OCI-LY7 (cell line): ENCODE measurements at regions not wholly inside any gene's neighbourhood (a gene's known extent, or its start where the extent isn't known, plus 50 kb on each side); places are given as distances from the start of the nearest gene placed in this dataset.

Source experiments
- BruUV-seq: library from RNA; stranded (reverse); fragments of 400-500 nt; replicated peaks from 2 replicates; lab custom pipeline; 2021; lab: Mats Ljungman, UMichigan
- CTCF ChIA-PET: fragments of 300-600 bp; sonication (Branson Sonifier 250); formaldehyde crosslinking; loops from one replicate; lab custom pipeline; 2022; ENCODE audit warnings: antibody characterized with exemption; ENCODE audit not compliant: unreplicated experiment; lab: Charles Lee
- POLR2A ChIA-PET: fragments of 300-600 bp; sonication (Branson Sonifier 250); formaldehyde crosslinking; loops from one replicate; lab custom pipeline; 2022; ENCODE audit warnings: antibody characterized with exemption; lab: Charles Lee
- DNase-seq: peaks from one replicate; pipeline ENCODE4 v3.0.0-alpha.2; 2015; ENCODE audit warnings: low spot score
- H2AFZ ChIP-seq: fragments of 200-600 bp; sonication (generic), shearing (Covaris generic); 2 replicates; pipeline ENCODE4 v1.6.1; 2014; ENCODE audit warnings: mild to moderate bottlenecking, antibody characterized with exemption, low read length, moderate library complexity
- H3K27ac ChIP-seq: fragments of 200-600 bp; sonication (generic); 2 replicates; pipeline ENCODE4 v1.5.1; 2014; ENCODE audit warnings: mixed run types, low read depth, mild to moderate bottlenecking, moderate library complexity, low read length, inconsistent platforms; ENCODE audit not compliant: poor library complexity, severe bottlenecking
- H3K36me3 ChIP-seq: fragments of 200-600 bp; sonication (generic); 2 replicates; pipeline ENCODE4 v1.6.1; 2014; ENCODE audit warnings: mild to moderate bottlenecking, antibody characterized with exemption, low read length, moderate library complexity, mixed read lengths; ENCODE audit not compliant: insufficient read depth
- H3K4me1 ChIP-seq: fragments of 200-600 bp; sonication (generic); 2 replicates; pipeline ENCODE4 v1.5.1; 2014; ENCODE audit warnings: mild to moderate bottlenecking, low read length; ENCODE audit not compliant: insufficient read depth, poor library complexity, severe bottlenecking
- H3K4me2 ChIP-seq: fragments of 200-600 bp; sonication (generic); 2 replicates; pipeline ENCODE4 v1.6.1; 2014; ENCODE audit warnings: mild to moderate bottlenecking, low read length
- H3K4me3 ChIP-seq: fragments of 200-600 bp; sonication (generic); 2 replicates; pipeline ENCODE4 v1.5.1; 2014; ENCODE audit warnings: mild to moderate bottlenecking, low read depth, low read length; ENCODE audit not compliant: poor library complexity, severe bottlenecking
- H3K79me2 ChIP-seq: fragments of 200-600 bp; sonication (generic); 2 replicates; pipeline ENCODE4 v1.6.1; 2016; ENCODE audit warnings: low read depth, mild to moderate bottlenecking, low read length, moderate library complexity, mixed read lengths; ENCODE audit not compliant: insufficient read depth
- H3K9me2 ChIP-seq: fragments of 200-600 bp; sonication (generic); 2 replicates; pipeline ENCODE4 v1.6.1; 2016; ENCODE audit warnings: mild to moderate bottlenecking, low read length, mixed read lengths; ENCODE audit not compliant: insufficient read depth
- H3K9me3 ChIP-seq: fragments of 200-600 bp; sonication (generic); 2 replicates; pipeline ENCODE4 v1.6.1; 2014; ENCODE audit warnings: mild to moderate bottlenecking, mixed run types, low read length, mixed read lengths
- H4K20me1 ChIP-seq: fragments of 200-600 bp; sonication (generic); 2 replicates; pipeline ENCODE4 v1.6.1; 2014; ENCODE audit warnings: mild to moderate bottlenecking, antibody characterized with exemption, low read length, moderate library complexity, mixed read lengths; ENCODE audit not compliant: insufficient read depth
- EZH2phosphoT487 ChIP-seq: fragments of 200-600 bp; sonication (generic); IDR thresholded peaks from 2 replicates; pipeline ENCODE4 v1.6.1; 2018; ENCODE audit warnings: low read depth, borderline replicate concordance, mild to moderate bottlenecking, mixed run types, antibody characterized with exemption, low read length, moderate library complexity, mixed read lengths
- intact Hi-C: fragments of 100-400 bp; cut with micrococcal nuclease; formaldehyde crosslinking; loops from one replicate; pipeline ENCODE4 v1.10.0; 2022; ENCODE audit not compliant: unreplicated experiment
- TF ChIP-seq, protein P1 (sequence below): fragments of 200-600 bp; sonication (generic); conservative IDR thresholded peaks from 2 replicates; pipeline ENCODE4 v1.5.1; 2014; ENCODE audit warnings: mild to moderate bottlenecking, antibody characterized with exemption, low read length, moderate library complexity, mixed read lengths

DNA sequence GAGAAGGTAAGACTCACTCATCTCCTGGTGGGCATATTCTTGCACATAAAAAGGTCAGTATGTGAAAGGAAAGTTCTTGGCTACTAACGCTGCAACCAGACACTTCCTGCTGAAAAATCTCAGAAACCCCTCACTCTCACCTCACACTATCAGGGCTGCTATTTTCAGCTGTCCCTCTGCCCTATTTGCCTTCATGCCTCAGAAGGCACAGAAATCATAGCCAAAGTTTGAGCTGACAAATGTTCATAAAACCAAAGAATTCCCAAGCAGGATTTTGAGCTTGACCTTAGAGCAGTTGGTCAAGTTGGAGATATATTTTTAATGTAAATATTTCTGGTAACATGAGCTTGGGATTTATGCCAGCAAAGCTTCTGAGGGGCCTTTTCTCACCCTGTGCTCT, 806.2 kb downstream of the MAFB start:
- Histone ChIP-seq H4K20me1 (no peaks in the 10 kb centered on the region), H3K9me3 (no peaks in the 10 kb centered on the region), H3K27ac (no peak overlapping the region), H3K36me3 (no peaks in the 10 kb centered on the region), H3K9me2 (no peaks in the 10 kb centered on the region), H2AFZ (no peak overlapping the region), H3K4me1 (no peaks in the 10 kb centered on the region), H3K79me2 (no peaks in the 10 kb centered on the region), H3K4me2 (no peak overlapping the region), H3K4me3 (no peak overlapping the region)
- CTCF ChIA-PET, result no interaction called here
- intact Hi-C loops, result loop anchor here (10.0 kb wide), 1 partner anchor 1082 kb away; no protein-coding TSS in a partner anchor
- no peak for TF ChIP-seq EZH2phosphoT487
- TF ChIP-seq, protein P1, sequence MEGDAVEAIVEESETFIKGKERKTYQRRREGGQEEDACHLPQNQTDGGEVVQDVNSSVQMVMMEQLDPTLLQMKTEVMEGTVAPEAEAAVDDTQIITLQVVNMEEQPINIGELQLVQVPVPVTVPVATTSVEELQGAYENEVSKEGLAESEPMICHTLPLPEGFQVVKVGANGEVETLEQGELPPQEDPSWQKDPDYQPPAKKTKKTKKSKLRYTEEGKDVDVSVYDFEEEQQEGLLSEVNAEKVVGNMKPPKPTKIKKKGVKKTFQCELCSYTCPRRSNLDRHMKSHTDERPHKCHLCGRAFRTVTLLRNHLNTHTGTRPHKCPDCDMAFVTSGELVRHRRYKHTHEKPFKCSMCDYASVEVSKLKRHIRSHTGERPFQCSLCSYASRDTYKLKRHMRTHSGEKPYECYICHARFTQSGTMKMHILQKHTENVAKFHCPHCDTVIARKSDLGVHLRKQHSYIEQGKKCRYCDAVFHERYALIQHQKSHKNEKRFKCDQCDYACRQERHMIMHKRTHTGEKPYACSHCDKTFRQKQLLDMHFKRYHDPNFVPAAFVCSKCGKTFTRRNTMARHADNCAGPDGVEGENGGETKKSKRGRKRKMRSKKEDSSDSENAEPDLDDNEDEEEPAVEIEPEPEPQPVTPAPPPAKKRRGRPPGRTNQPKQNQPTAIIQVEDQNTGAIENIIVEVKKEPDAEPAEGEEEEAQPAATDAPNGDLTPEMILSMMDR, result no peak
- POLR2A ChIA-PET, result no interaction called here
- no TSS peak for BruUV-seq
- DNase-seq, result no peak

DNA sequence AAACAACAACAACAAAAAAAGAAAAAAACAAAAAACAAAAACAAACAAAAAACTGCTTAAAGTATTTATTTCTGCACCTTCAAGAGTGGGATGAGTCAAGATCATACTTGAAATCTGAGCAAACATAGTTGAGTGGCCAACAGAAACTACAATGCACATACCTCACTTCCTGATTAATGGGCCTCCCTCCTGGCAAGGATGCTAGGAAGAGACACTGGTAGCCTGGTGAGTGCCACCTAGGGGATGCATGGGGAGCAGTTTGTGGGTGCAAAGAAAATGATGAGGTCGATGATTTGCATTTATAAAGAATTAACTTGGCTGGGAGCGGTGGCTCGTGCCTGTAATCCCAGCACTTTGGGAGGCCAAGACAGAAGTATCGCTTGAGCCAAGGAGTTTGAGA, 808.1 kb downstream of the MAFB start:
- Histone ChIP-seq H3K27ac (no peak overlapping the region), H3K4me1 (no peaks in the 10 kb centered on the region), H3K9me2 (no peaks in the 10 kb centered on the region), H3K36me3 (no peaks in the 10 kb centered on the region), H2AFZ (no peak overlapping the region), H3K79me2 (no peaks in the 10 kb centered on the region), H4K20me1 (no peaks in the 10 kb centered on the region), H3K4me2 (no peak overlapping the region), H3K4me3 (no peak overlapping the region), H3K9me3 (no peaks in the 10 kb centered on the region)
- CTCF ChIA-PET, result no interaction called here
- TF ChIP-seq, protein P1, result peak; percentile 43; the same call in 1 of the 2 replicates
- TF ChIP-seq EZH2phosphoT487, result no peak
- no TSS peak for BruUV-seq
- intact Hi-C loops, result loop anchor here (10.0 kb wide), 1 partner anchor 1084 kb away; no protein-coding TSS in a partner anchor
- no peak for DNase-seq
- POLR2A ChIA-PET, result no interaction called here

DNA sequence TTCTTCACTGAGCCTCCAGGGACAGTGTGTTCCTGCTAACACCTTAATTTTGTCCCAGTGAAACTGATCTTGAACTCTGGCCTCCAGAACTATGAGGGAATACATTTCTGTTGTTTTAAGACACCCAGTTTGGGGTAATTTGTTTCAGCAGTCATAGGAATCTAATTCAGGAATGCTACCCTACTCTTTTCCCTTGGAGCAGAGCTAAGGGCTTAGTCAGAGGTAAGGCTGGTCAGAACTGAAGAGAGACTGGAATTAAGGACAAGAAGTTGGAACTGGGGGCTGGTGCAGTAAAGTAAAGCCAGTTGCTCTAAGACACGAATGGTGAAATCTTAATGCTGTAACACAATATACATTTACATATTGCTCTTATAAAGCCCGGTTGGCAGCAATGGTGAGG, 809.7 kb downstream of the MAFB start:
- Histone ChIP-seq H3K27ac (no peak overlapping the region), H3K4me3 (no peak overlapping the region), H3K4me2 (no peak overlapping the region), H3K79me2 (no peaks in the 10 kb centered on the region), H3K36me3 (no peaks in the 10 kb centered on the region), H4K20me1 (no peaks in the 10 kb centered on the region), H3K9me2 (no peaks in the 10 kb centered on the region), H2AFZ (no peak overlapping the region), H3K4me1 (no peaks in the 10 kb centered on the region), H3K9me3 (no peaks in the 10 kb centered on the region)
- ChIA-PET CTCF (no interaction called here), POLR2A (no interaction called here)
- no peak for TF ChIP-seq EZH2phosphoT487
- TF ChIP-seq, protein P1, result no peak
- no peak for DNase-seq
- intact Hi-C loops, result no loop called here
- no TSS peak for BruUV-seq
